Ovary (tissue), 7 donors: ENCODE measurements at regions not wholly inside any gene's neighbourhood (a gene's known extent, or its start where the extent isn't known, plus 50 kb on each side); places are given as distances from the start of the nearest gene placed in this dataset.
A peak's percentile ranks its signal among the peaks of the same experiment; 100 is the strongest.

Experiments
- DNase-seq, 5 donors: peaks; one replicate each; pipeline ENCODE4 v3.0.0-alpha.2; 2019 to 2020
- H3K27ac ChIP-seq, 2 donors: fragments of 200-600 bp; one replicate each; pipeline versions ENCODE4 v1.5.1 to v1.8.0; 2019 to 2022
- H3K27me3 ChIP-seq: fragments of 200-600 bp; one replicate; pipeline ENCODE4 v1.8.0; 2022
- H3K36me3 ChIP-seq: fragments of 200-600 bp; sonication (generic); one replicate; pipeline ENCODE4 v1.5.1; 2019
- H3K4me1 ChIP-seq: one replicate; pipeline ENCODE4 v1.8.1; 2013; ENCODE audit warnings: mild to moderate bottlenecking, moderate library complexity; ENCODE audit not compliant: insufficient read depth
- H3K4me3 ChIP-seq: fragments of 200-600 bp; sonication (generic); one replicate; pipeline ENCODE4 v1.5.1; 2017
- H3K9me3 ChIP-seq, 2 donors: fragments of 200-600 bp in 1 of 2; sonication (generic) in 1 of 2; one replicate each; pipeline versions ENCODE4 v1.5.1 to v1.8.1; 2013 to 2019; ENCODE audit warnings: mild to moderate bottlenecking in 1 of 2, moderate library complexity in 1 of 2
- CTCF ChIP-seq, 3 donors: fragments of 450-650 bp in 2 of 3; fragments of 200-600 bp in 1 of 3; IDR thresholded peaks; one replicate each; pipeline versions ENCODE4 v1.5.1 to v1.8.0; 2016 to 2022; ENCODE audit warnings: antibody characterized with exemption in 3 of 3, mild to moderate bottlenecking in 1 of 3
- EP300 ChIP-seq: sonication (generic); formaldehyde crosslinking; IDR thresholded peaks from one replicate; pipeline ENCODE4 v1.6.1; 2017; ENCODE audit warnings: antibody characterized with exemption
- POLR2A ChIP-seq: fragments of 450-650 bp; IDR thresholded peaks from one replicate; pipeline ENCODE4 v1.6.1; 2017; ENCODE audit warnings: antibody characterized with exemption, mild to moderate bottlenecking, moderate library complexity
- WGBS, 3 donors: extraction: QIAGEN DNeasy Blood & Tissue Kit in 1 of 3; methylation state at CpG; one replicate each; pipeline versions ENCODE4 v1.1.5 to v1.1.7; 2013 to 2017; 5-methylcytosine and 5-hydroxymethylcytosine counted together
- intact Hi-C, 4 donors: fragments of 100-400 bp; cut with DNase I; formaldehyde crosslinking; loops; one replicate each; pipeline versions ENCODE4 v1.11.0 to v1.15.1; 2022 to 2023
- donor health status: DM: no; HTN: no; CAD: no; lungs with moderate emphysema.
- donor health status: DM: no; HTN: no; CAD: no.
- donor health status: Bipolar disorder and iron deficiency.
- donor health status: DM: no; HTN: no; CAD: no.
- donor health status: DM: yes; HTN: yes; CAD: no.

- DNase-seq: peak in 1 of 5 donors; percentile 1
- WGBS, 3 donors: 82 to 95% (median 82%) methylated on average over 5 of the region's 5 CpGs
- H3K9me3 ChIP-seq: no peaks in the 10 kb centered on the region
- no peaks in the 10 kb centered on the region for H3K4me1 ChIP-seq
- no peak overlapping the region for H3K4me3 ChIP-seq
- H3K27ac ChIP-seq: no peak overlapping the region
- no peaks in the 10 kb centered on the region for H3K27me3 ChIP-seq
- no peaks in the 10 kb centered on the region for H3K36me3 ChIP-seq
- no peak for TF ChIP-seq CTCF (IDR thresholded peaks at IDR 0.05)
- no peak for TF ChIP-seq EP300
- no peak for TF ChIP-seq POLR2A
- intact Hi-C loops: no loop called here
Observed at GRCh38 chr14:99327050-99327449, 55.1 kb upstream of the BCL11B start.

DNA sequence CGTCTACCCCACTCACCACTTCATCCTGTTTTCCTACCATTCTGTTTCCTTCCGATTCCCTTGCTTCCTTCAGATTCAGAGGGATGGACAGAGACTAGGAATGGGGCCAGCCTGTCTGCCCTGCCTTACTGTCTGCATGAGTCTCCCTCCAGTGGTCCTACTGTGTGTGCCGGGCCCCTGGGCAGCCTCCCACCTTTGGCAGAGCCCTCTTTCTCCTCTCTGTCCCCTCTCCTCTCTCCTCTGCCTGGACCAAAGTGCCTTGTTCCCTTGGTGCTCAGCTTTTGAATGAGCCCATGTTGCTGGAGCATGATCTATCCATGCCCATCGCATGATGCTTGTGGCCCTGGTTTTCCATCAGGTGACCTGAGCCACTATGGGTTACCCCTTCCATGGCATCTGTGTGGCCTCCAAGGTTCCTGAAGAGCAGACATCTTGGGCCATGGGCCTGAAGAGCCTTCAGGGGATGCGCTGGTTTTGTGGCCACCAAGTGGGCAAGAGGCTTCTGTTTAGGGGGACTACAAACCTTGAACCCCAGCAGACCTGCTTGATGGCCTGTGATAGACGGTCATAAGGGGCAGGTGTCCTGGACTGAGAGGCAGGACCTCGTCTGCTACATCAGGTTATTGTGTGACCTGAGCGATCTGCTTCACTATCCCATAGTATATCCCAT, 54.2 kb upstream of the BCL11B start:
- Histone ChIP-seq H3K27me3 (no peaks in the 10 kb centered on the region), H3K4me1 (no peaks in the 10 kb centered on the region), H3K4me3 (no peak overlapping the region), H3K27ac (no peak overlapping the region), H3K9me3 (no peaks in the 10 kb centered on the region), H3K36me3 (no peaks in the 10 kb centered on the region)
- TF ChIP-seq POLR2A (no peak), EP300 (no peak), CTCF (IDR thresholded peaks at IDR 0.05) (no peak)
- DNase-seq: peak in 1 of 5 donors; percentile 3
- 88 to 90% (median 89%) methylated on average over 8 of the region's 8 CpGs for whole genome bisulfite sequencing, 3 donors
- intact Hi-C loops: no loop called here

- Histone ChIP-seq H3K9me3 (no peaks in the 10 kb centered on the region), H3K36me3 (no peaks in the 10 kb centered on the region), H3K27ac (no peak overlapping the region), H3K4me1 (no peaks in the 10 kb centered on the region), H3K27me3 (no peaks in the 10 kb centered on the region), H3K4me3 (no peak overlapping the region)
- intact Hi-C loops: no loop called here
- WGBS, 3 donors: 89 to 95% (median 93%) methylated on average over 8 of the region's 8 CpGs
- DNase-seq: peak in 1 of 5 donors; percentile 4
- no peak for TF ChIP-seq CTCF (IDR thresholded peaks at IDR 0.05)
- no peak for TF ChIP-seq POLR2A
- no peak for TF ChIP-seq EP300
Observed at GRCh38 chr14:99325591-99325990, 53.6 kb upstream of the BCL11B start.

DNA sequence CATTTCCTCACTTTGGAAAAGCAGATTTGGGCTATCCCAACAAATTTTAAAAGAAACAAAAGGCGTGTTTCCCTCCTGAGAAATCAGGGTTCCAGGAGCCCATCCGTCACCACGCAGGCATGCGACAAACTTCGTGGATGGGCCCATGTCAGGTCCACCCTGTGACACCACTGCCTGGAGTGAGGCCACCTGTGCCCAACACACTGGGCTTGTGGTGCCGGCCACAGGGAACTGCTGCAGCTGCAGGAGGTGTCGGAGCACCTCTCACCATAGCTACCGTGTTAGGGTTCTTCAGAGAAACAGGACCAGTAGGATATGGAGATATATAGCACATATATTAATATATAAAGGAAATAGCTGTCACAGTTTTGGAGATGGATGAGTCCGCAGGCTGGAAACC, 53.0 kb upstream of the BCL11B start:
- Histone ChIP-seq H3K36me3 (no peaks in the 10 kb centered on the region), H3K9me3 (no peaks in the 10 kb centered on the region), H3K27ac (no peak overlapping the region), H3K4me1 (no peaks in the 10 kb centered on the region), H3K4me3 (no peak overlapping the region), H3K27me3 (no peaks in the 10 kb centered on the region)
- intact Hi-C loops: no loop called here
- DNase-seq: peak in 1 of 5 donors; percentile 10
- TF ChIP-seq POLR2A (no peak), CTCF (IDR thresholded peaks at IDR 0.05) (no peak), EP300 (no peak)
- WGBS, 3 donors: 86 to 90% (median 89%) methylated on average over 9 of the region's 9 CpGs
